NCI-H748 (cell line): ENCODE measurements at regions not wholly inside any gene's neighbourhood (a gene's known extent, or its start where the extent isn't known, plus 50 kb on each side); places are given as distances from the start of the nearest gene placed in this dataset.

ENCODE experiments used
- DNase-seq: peaks from one replicate; lab custom pipeline; 2025; ENCODE audit not compliant: unreplicated experiment; lab: John Stamatoyannopoulos, UW

GRCh38 chr5:96247097-96247701 is 185.8 kb downstream of the PCSK1 start:
- DNase-seq, result no peak

DNA sequence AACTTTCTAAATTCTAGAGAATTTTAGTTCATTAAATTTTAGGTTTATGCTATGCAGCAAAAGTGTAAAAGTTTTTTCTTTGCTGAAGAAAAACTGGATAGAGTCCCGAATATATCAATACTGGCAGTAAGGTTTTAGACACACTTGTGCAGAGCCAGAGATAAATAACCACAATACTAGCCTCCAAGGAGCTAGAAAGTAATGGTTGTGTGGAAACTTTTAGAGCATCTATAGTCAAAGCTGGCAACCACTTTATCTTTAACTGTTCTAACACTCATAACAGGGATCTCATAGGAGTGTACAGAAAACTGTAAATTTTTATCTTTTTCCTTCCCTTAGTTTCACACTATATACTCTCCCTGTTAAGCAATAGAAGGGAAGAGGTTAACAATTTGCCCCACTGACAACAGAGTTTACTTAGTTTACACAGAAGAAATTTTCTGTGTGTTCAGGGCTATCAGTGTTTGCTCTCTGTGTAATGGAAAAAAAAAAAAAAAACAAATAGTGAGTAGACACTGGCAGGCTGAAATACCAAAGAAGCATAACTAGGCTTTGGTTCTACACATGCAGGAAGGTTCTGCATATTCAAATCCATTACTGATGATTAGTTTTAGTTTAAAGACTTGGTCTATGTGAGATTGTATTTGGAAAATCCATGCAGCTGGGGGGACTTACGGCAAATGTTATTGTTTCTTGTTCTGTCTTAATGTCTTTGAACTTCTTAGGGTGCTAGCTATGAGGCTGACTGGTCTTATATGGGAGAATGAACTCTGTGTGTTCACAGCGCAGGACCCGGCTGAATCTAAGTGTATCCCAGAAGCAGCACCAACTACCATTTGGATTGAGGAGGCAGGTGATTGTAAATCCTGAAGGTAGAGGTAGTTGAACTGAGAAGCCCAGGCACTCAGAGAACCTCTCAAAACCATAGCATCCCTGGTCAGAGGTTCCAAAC is 187.6 kb downstream of the PCSK1 start:
- no peak for DNase-seq

- no peak for DNase-seq
These were observed 188.4 kb downstream of the PCSK1 start for GRCh38 chr5:96244696-96245095.

DNA sequence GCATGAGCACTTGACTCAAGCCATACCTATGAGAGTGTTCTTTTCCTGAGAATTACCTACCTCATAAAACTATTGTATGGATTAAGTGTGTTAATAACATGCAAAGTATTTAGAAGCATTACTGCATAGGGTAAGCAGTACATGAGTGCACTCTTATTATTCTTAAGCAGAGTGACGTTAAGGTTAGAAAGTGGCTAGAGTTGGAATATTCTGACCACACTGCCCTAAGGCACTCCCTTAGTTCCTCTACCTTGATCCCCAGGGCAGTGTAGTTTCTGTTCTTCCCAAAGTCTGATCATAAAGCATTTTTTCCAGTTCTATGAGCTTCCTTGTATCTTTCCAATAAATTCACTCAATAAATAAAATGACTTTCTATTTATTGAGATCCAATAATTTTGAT is 189.2 kb downstream of the PCSK1 start:
- DNase-seq, result no peak

DNA sequence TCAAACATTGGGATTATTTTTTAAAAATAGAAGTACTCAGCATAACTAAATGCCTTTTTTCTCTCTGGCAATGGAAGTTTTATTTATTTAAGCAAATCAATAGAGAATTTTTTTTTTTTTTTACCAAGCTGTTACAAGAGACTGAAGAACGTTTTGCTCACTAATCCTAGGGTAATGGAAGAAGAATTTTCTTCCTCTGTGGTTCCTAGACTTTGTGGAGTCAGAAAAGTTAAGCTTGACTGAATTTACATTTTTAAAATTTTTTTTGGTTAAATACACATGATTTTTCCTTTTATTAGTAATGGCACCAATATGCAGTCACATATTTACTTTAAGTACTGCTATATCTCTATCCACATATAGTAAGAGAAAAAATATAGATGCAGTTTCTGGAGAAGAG is 189.8 kb downstream of the PCSK1 start:
- no peak for DNase-seq

DNA sequence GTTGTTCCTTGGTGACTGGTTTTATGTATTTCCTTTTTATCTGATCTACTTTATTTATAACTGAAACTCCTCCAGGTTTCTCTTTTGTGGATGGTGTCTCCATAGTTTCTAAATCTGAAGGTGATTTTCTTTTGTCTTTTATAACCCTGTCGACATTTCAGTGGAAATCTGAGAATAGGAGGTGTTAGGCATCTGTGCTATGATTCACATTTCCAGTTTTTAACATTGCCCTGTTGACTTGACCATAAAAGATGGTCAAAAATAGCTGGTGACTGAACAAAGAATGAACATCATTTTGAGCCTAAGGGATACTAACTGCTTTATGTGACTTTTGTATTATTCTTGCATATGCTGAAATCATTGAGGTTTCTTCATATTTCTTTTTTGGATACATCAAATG is 190.5 kb downstream of the PCSK1 start:
- DNase-seq, result no peak

- no peak for DNase-seq
These were observed 196.2 kb downstream of the PCSK1 start for GRCh38 chr5:96236831-96237230.

- DNase-seq, result no peak
These were observed 197.0 kb downstream of the PCSK1 start for GRCh38 chr5:96236051-96236450.

DNA sequence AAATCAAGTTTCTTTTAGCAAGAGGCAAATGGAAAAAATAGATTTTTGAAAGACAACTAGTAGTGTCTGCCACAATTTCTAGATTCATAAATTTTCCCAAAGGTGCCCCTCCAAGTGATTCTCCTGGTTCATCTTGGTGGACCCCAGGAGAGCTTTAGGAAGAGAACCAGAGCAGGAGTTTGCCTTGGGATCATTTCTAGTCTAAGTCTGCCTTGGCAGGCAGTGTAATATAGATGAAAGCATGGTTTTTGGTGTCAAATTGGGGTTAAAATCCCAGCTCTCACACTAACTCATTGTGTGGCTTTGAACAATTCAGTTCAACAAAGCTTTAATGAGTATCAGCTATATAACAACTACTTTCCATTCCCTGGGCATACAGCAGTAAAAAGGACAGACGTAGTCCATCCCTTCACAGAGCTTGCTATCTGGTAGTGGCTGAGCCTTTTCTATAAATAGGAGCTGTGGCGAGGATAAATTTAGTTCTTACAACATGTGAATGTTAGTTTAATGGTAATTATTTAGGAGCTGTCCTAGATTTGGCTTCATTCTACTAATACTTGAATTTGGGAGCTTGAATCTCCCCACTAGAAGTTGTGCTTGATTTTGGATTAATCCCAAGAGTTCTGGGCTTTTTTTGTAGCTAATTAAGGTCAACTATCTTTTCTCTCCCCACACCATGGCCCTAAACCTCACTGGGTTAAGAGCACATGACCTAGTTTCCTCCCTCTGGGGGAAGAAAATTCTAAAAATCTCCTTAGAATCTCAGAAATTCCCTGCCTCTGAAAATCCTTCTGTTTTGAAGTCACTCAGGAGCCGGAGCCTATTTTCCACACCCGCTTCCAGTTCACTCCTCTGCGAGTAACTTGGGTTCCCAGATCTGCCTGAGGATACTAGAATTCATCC is 197.8 kb downstream of the PCSK1 start:
- no peak for DNase-seq

DNA sequence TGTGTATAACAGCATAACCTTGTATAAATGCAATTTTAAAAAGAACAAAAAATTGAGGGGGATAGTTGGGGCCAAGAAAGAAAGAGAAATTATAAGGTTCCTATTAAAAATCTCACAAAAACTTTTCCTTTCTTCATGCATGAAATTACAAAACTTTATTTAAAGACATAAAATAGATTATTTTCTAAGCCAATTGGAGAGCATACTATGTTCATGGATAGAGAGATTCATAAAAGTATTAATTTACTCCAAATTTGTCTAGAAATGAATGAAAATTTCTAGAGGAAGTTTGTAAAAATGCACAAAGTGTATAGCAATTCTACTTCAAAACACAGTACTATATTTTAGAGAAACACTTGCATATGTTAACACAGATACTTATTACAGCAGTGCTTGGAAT is 200.4 kb downstream of the PCSK1 start:
- DNase-seq, result no peak

GRCh38 chr5:96229188-96229587 is 203.9 kb downstream of the PCSK1 start:
- no peak for DNase-seq

GRCh38 chr5:96228408-96228807 is 204.6 kb downstream of the PCSK1 start:
- DNase-seq, result no peak

DNA sequence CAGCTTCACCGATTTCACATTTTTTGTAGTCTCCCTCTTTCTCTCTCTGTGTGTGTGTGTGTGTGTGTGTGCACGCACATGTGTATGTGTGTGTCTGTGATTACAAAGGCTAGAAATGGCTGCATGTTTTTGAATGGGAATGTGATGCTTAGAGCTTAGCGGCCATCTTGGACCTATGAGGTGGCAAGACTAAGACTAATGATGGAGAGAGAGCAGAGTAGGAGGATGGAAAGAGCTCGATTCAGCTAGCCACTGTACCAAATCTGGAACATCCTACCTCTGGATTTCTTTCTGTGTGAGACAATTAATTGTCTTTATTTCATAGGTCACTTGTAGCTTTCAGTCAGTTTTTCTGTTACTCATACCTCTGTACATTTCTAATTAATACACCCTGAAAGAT is 205.1 kb downstream of the PCSK1 start:
- no peak for DNase-seq

- peak; percentile 5 for DNase-seq
These were observed 206.0 kb downstream of the PCSK1 start for GRCh38 chr5:96226941-96227552.

DNA sequence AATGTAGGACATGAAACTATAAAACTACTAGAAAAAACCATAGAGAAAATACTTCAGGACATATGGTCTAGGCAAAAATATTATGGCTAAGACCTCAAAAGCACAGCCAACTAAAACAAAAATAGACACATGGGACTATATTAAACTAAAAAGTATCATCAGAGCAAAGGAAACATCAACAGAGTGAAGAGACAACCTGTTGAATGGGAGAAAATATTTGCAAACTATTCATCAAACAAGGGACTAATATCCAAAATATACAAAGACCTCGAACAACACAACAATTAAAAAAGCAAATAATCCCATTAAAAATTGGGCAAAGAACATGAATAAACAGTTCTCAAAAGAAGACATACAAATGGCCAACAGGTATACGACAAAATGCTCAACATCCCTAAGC is 210.9 kb downstream of the PCSK1 start:
- no peak for DNase-seq

DNA sequence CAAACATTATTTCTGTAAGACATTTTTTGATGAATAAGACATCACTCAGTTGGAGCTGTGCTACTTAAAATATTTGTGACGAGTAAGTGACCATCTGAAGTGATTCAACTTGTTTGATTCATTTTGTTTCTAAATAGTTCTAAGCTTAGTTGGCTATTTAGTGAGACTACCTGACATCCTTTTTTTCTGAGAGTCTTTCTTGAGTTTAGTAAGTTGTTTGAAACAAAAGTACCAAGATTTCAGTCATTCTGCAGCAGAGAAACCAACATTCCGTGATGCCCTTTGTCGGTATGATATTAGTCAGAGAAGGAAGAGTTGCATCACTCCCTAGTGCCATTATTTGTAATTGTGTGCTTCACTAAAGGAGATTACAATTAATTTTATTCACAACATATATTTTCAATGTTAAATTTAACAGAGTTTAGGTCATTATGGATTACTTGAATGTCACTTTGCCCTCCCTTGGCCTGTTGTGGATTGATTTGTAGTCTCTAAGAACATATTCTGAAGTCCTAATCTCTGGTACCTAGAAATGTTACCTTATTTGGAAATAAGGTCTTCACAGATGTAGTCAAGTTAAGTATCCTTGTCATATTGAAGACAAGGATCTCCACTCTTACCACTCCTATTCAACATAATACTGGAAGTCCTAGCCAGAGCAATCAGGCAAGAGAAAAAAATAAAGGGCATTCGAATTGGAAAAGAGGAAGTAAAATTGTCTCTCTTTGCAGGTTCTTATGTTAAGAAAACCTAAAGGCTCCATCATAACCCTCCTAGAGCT is 212.2 kb downstream of the PCSK1 start:
- no peak for DNase-seq

DNA sequence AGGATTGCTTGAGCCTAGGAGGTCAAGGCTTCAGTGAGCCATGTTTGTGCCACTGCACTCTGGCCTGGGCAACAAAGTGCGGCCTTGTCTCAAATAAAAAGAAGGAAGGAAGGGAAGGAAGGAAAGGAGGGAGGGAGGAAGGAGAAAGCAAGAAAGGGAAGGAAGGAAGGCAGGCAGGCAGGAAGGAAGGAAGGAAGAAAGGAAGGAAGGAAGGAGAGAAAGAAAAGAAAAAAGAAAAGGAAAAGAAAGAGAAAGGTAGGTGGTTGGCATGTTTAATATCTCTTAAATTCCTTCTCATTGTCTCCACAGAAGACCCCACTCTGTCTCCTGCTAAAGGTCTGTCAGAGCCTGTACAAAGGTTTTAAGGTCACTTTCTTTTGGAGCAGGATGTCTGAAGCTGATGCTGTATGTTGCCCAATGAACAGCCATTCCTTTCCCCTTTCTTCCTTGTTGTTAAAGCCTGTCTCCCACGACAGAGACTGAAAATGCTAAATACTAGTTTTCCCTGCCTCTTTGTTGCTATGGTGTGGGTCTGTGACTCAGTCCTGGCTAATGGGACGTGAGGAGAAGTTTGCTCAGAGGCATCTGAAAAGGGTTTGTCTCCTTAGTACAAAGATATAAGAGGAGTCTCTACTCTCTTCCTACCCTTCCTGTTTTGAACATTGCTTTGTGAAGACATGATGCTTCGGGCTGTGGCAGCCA is 213.3 kb downstream of the PCSK1 start:
- DNase-seq, result no peak

DNA sequence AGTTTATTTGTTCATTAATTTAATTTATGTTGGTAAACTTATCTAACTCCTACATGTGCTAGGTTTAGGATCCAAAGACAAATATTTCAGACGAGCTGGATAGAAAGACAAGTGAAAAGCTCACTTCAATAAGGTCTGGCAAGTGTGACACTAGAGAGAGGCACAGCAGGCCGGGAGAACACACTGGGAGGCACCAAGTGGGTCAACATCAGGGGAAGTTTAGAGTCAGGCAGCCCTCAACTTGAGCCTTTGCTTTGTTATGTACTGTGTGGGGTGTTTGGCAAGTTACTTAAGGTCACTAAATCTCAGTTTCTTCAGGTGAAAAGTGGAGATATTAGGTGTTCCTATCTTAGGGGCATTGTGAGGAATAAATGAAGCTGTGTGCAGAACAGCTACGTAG is 214.4 kb downstream of the PCSK1 start:
- no peak for DNase-seq

GRCh38 chr5:96214442-96215197 is 218.4 kb downstream of the PCSK1 start:
- no peak for DNase-seq
